ENCODE measurements at regions not wholly inside any gene's neighbourhood (a gene's known extent, or its start where the extent isn't known, plus 50 kb on each side); places are given as distances from the start of the nearest gene placed in this dataset.

DNA sequence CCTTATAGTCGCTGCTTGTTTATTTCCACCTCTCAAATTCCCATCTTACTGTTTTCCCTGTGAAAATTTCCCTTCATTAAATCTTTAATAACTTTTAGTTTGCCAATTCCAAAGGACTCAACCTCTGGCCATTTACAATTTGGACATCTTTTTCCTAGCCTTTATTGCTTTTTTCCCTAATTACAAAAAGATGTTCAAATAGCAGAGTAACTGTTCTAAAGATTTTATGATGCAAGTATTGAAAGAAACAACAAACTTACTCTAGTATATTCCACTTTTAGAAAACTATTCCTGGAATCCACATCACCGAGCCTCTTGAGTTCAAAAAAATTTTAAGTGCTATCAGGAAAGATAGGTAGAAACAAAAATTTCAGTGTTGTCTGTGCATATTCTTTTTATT, 174.1 kb upstream of the UBE2E2 start:
- TF ChIP-seq, protein P1, sequence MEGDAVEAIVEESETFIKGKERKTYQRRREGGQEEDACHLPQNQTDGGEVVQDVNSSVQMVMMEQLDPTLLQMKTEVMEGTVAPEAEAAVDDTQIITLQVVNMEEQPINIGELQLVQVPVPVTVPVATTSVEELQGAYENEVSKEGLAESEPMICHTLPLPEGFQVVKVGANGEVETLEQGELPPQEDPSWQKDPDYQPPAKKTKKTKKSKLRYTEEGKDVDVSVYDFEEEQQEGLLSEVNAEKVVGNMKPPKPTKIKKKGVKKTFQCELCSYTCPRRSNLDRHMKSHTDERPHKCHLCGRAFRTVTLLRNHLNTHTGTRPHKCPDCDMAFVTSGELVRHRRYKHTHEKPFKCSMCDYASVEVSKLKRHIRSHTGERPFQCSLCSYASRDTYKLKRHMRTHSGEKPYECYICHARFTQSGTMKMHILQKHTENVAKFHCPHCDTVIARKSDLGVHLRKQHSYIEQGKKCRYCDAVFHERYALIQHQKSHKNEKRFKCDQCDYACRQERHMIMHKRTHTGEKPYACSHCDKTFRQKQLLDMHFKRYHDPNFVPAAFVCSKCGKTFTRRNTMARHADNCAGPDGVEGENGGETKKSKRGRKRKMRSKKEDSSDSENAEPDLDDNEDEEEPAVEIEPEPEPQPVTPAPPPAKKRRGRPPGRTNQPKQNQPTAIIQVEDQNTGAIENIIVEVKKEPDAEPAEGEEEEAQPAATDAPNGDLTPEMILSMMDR (IDR thresholded peaks at IDR 0.05; ENCODE audit: extremely low read depth in 1 of 2, insufficient read depth in 1 of 2, low read depth in 1 of 2, low read length in 2 of 2), result no peak
- TF ChIP-seq POLR2A (IDR thresholded peaks at IDR 0.05; ENCODE audit: low read depth, low read length) (no peak), FOS (IDR thresholded peaks at IDR 0.05; ENCODE audit: borderline replicate concordance, insufficient read depth, low read length) (no peak), GATA2 (IDR thresholded peaks at IDR 0.05; ENCODE audit: insufficient read depth, insufficient read length, low read depth, low read length) (no peak), JUN (IDR thresholded peaks at IDR 0.05; ENCODE audit: borderline replicate concordance, insufficient read depth, insufficient read length, low read depth) (no peak), POLR2AphosphoS5 (IDR thresholded peaks at IDR 0.05; ENCODE audit: insufficient read depth, low read depth, low read length) (no peak), MYC (IDR thresholded peaks at IDR 0.05; ENCODE audit: low read depth, low read length) (no peak), EZH2 (IDR thresholded peaks at IDR 0.05; ENCODE audit: borderline replicate concordance, low read depth, low read length, severe bottlenecking) (no peak)
- TF ChIP-seq, protein P2, sequence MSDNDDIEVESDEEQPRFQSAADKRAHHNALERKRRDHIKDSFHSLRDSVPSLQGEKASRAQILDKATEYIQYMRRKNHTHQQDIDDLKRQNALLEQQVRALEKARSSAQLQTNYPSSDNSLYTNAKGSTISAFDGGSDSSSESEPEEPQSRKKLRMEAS (IDR thresholded peaks at IDR 0.05; ENCODE audit: insufficient read depth, insufficient read length), result no peak

Data from endothelial cell of umbilical vein (primary cell).